Midbrain (tissue), 1 donor: ENCODE measurements at regions not wholly inside any gene's neighbourhood (a gene's known extent, or its start where the extent isn't known, plus 50 kb on each side); places are given as distances from the start of the nearest gene placed in this dataset.
"Not testable (repeated sequence)": the region's sequence is repeated elsewhere in the genome, so short reads cannot be mapped to it uniquely, and the experiment has no call there.

Experiments
- DNase-seq: peaks from one replicate; lab custom pipeline; 2025; lab: John Stamatoyannopoulos, UW

- no peak for DNase-seq
Measured at GRCh38 chr4:77505958-77506319, 99.7 kb upstream of the CXCL13 start.

GRCh38 chr4:77510367-77510766, 95.3 kb upstream of the CXCL13 start:
- no peak for DNase-seq

- DNase-seq: no peak
Measured at GRCh38 chr4:77525538-77525937, 80.1 kb upstream of the CXCL13 start.

DNA sequence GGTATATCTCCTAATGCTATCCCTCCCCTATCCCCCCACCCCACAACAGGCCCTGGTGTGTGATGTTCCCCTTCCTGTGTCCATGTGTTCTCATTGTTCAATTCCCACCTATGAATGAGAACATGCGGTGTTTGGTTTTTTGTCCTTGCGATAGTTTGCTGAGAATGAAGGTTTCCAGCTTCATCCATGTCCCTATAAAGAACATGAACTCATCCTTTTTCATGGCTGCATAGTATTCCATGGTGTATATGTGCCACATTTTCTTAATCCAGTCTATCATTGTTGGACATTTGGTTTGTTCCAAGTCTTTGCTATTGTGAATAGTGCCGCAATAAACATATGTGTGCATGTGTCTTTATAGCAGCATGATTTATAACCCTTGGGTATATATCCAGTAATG, 77.7 kb upstream of the CXCL13 start:
- not testable (repeated sequence) for DNase-seq

GRCh38 chr4:77538144-77538543, 67.5 kb upstream of the CXCL13 start:
- DNase-seq: no peak

GRCh38 chr4:77538574-77539157, 67.0 kb upstream of the CXCL13 start:
- DNase-seq: no peak
